ENCODE measurements at regions not wholly inside any gene's neighbourhood (a gene's known extent, or its start where the extent isn't known, plus 50 kb on each side); places are given as distances from the start of the nearest gene placed in this dataset.

GRCh38 chr21:38957575-38958322 lies 152.0 kb downstream of the ETS2 start:
- DNase-seq (ENCODE audit: low spot score) = peak; percentile 11

GRCh38 chr21:38956856-38957571 lies 151.3 kb downstream of the ETS2 start:
- peak; percentile 50 for DNase-seq (ENCODE audit: low spot score)

DNA sequence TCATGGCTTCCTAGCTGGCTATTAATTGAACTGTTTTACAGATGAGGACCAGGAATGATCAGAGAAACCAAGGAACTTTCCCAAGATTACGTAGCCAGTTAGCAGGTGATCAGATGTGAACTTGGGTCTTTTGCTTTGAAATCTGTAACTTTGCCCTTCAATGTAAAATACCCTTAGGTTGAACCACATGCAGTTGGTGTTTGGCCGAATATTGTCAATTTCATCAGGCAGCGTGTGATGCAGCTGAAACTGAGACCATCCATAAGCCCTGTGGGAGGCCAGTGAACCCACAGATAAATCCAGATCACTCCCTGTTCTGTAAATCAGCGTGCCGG lies 150.8 kb downstream of the ETS2 start:
- DNase-seq (ENCODE audit: low spot score) = no peak

DNA sequence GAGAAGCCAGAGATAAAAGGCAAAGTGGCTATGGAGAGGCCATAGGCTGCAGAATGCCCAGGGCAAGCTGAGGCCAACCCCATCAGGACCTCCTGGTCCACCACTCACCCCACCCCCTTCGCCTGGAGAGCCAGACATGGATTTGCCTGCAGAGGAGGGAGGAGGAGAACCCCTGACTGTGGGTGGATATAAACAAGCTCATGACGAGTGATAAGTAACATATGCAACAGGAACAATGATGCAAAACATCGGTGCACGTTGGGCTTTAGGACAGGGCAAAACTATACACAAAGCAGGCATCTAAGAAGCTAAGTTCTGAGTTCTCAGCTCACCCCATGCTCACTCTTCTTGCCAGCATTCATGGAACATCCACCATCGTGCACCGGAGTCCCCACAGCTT lies 150.3 kb downstream of the ETS2 start:
- no peak for DNase-seq (ENCODE audit: low spot score)

GRCh38 chr21:38955495-38955894 lies 149.8 kb downstream of the ETS2 start:
- DNase-seq (ENCODE audit: low spot score) = no peak

- peak; percentile 40 for DNase-seq (ENCODE audit: low spot score)
These were observed 148.9 kb downstream of the ETS2 start for GRCh38 chr21:38954588-38955004.

DNA sequence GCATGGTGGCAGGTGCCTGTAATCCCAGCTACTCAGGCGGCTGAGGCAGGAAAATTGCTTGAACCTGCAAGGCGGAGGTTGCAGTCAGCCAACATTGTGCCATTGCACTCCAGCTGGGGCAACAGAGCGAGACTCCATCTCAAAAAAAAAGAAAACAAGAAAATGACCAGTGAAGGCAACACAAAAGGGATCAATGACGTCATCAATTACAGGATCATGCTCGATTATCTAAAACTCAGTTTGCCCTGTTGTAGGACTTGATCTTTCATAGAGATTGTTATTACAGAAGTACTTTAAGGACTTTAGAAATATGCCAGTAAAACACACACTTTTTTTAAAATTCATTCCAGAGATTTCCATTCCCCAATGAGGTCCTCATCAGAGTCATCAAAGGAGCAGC lies 147.8 kb downstream of the ETS2 start:
- no peak for DNase-seq (ENCODE audit: low spot score)

GRCh38 chr21:38952890-38953289 lies 147.2 kb downstream of the ETS2 start:
- no peak for DNase-seq (ENCODE audit: low spot score)

- DNase-seq (ENCODE audit: low spot score) = peak; percentile 65
These were observed 145.5 kb downstream of the ETS2 start for GRCh38 chr21:38951095-38951730.

GRCh38 chr21:38950435-38951094 lies 144.8 kb downstream of the ETS2 start:
- peak; percentile 91 for DNase-seq (ENCODE audit: low spot score)

- DNase-seq (ENCODE audit: low spot score) = no peak
These were observed 143.3 kb downstream of the ETS2 start for GRCh38 chr21:38949070-38949380.

DNA sequence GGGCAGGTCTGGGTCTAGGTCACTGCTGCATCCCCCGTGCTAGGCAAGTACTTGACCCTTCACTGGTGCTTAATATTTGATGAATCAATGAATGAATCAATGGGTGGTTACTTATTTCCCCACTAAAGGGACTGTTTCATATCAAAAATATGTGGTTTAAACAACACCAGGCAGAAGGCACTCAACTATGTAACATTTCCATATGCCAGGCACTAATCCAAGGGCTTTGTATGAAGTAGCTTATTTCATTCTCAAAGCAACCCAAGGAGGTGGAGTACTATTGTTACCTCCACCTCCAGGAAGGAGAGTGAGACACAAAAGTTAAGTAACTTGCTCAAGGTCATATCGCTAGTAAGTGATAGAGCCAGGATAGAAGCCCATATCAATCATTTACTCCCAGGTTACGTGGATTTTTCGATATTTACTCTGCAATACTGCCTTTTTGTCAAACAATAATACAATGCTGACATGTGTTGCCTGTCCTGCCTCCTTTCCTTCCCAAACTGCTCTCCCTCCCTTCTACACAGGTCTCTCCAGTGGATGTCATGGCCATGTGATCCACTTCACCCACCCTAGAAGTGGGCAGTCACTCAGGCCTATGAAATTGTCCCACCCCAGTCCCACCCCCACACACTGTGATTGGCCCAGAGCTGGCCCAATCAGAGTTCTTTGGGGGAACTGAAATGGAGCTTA lies 142.8 kb downstream of the ETS2 start:
- DNase-seq (ENCODE audit: low spot score) = no peak

DNA sequence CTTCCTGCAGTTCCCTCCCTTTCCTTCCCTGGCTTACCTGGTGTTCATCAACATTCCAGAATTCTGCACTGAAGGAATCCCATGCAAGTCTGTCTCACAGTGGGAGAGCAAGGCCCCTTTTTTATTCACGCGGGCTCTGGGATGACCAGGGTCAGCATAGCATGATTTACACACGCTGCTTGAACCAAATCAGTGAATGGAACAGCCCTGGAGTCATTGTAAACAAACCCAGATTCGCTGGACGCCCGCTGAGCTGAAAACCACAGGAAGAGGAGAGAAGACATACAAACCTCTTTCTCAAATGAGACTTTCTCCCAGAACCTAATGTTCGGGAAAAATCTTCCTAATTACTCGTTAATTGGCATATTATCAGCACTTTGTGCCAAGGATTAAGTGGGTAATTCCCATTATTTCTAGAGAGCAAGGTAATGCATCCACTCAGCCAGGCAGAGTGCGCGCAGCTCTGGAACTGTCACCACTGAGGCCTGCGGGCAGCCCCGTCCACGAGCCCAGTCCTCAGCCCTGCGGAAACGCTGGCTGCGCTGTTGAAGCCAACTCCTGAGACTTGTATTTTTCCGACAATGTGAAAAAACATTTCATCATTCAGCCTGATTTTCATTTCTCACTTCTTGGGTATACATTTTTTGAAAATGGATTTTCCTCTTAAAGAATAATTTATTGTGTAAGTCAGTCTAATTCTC lies 140.0 kb downstream of the ETS2 start:
- DNase-seq (ENCODE audit: low spot score) = no peak

DNA sequence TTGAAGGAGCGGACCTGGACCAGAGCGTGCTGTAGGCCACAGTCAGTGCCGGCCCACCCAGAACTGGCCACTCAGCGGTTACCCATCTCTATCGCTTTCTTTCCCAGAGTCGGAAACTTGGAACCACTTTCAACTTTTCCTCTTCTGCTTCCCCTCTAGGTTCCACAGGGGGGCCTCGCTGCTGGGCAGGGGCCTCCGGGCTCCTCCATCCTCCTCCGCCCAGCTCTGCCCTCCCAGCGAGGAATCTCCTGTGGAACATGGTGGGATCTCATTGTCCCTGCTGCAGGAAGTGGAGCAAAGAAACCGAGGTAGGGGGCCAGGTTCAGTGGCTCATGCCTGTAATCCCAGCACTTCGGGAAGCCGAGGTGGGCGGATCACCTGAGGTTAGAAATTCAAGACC lies 139.2 kb downstream of the ETS2 start:
- no peak for DNase-seq (ENCODE audit: low spot score)

- no peak for DNase-seq (ENCODE audit: low spot score)
These were observed 138.7 kb downstream of the ETS2 start for GRCh38 chr21:38944402-38944801.

GRCh38 chr21:38942748-38943211 lies 137.1 kb downstream of the ETS2 start:
- no peak for DNase-seq (ENCODE audit: low spot score)

DNA sequence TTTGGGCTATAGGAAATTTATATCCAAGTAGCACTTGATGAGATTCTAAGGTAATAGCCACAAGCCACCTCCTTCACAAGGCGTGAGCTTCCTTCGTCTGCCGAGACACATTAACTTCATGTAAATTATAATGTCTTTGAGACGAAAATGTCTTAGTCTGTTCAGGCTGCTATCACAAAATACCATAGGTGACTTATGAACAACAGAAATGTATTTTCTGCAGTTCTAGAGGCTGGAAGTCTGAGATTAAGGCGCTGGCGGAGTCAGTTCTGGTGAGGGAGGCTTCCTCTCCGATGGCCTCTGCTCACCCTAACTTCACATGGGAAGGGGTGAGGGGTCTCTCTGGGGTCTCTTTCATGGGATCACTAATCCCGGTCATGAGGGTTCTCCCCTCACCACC lies 133.0 kb downstream of the ETS2 start:
- DNase-seq (ENCODE audit: low spot score) = no peak

- no peak for DNase-seq (ENCODE audit: low spot score)
These were observed 132.6 kb downstream of the ETS2 start for GRCh38 chr21:38938343-38938742.

GRCh38 chr21:38937844-38938243 lies 132.1 kb downstream of the ETS2 start:
- DNase-seq (ENCODE audit: low spot score) = no peak

DNA sequence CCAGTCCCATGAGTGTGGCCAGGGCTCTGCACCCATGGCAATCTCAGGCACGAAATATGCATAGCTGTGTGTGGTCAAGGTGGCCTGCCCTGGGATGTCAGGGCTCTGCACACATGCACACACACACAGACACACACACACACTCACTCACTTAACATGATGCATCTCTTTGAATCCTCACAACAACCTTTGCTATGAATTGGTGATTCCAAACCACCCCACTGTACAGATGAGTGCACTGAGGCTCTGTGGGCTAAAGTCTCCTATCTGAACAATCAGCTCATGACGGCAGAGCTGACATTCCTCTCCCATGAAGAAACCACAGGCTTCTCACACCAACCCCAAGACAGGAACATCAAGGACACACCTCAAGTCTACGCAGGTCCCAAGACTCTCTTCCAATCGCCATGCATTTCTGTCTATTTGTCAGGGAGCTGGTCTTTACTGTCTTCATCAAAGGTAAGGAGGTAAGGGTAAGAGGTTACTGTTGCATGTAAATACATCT lies 131.6 kb downstream of the ETS2 start:
- DNase-seq (ENCODE audit: low spot score) = no peak

GRCh38 chr21:38936240-38936639 lies 130.5 kb downstream of the ETS2 start:
- DNase-seq (ENCODE audit: low spot score) = no peak

All from HT-29 (cell line).